ENCODE measurements at regions not wholly inside any gene's neighbourhood (a gene's known extent, or its start where the extent isn't known, plus 50 kb on each side); places are given as distances from the start of the nearest gene placed in this dataset.

DNA sequence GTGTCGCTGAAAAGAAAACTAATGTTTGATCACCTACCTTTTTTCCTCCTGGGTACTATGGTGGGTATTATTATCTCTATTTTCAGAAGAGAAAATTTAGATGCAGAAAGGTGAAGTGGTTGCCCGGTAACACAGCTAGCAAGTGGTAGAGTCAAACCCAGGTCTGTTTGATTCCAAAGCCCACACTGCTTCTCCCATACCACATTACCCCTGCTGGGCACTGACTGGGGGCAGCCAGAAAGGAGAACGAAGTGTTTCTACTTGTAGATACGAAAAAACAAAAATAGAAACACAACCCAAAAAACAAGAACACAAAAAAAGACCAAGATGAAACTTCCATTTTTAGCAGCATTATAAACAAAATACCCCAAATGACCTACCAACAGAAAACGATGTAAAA lies 142.2 kb downstream of the SLC41A2 start:
- TF ChIP-seq EZH2 (IDR thresholded peaks at IDR 0.05; ENCODE audit: low read depth, unreplicated experiment), result no peak
- no peak for TF ChIP-seq CTCF (conservative IDR thresholded peaks at IDR 0.05; ENCODE audit: low read depth in 2 of 2)
- TF ChIP-seq REST (IDR thresholded peaks at IDR 0.05; ENCODE audit: unreplicated experiment), result no peak
- TF ChIP-seq JUNB (IDR thresholded peaks at IDR 0.05; ENCODE audit: unreplicated experiment), result no peak
- no peak for TF ChIP-seq POLR2AphosphoS5 (IDR thresholded peaks at IDR 0.05; ENCODE audit: low read depth)
- TF ChIP-seq EZH2phosphoT487 (IDR thresholded peaks at IDR 0.05; ENCODE audit: unreplicated experiment), result no peak
- no peak for TF ChIP-seq NANOG (IDR thresholded peaks at IDR 0.05; ENCODE audit: borderline replicate concordance)
- TF ChIP-seq CREB1 (CRISPR knock-in tag; IDR thresholded peaks at IDR 0.05; ENCODE audit: low read depth), result no peak
- no peak for TF ChIP-seq ZNF331 (CRISPR knock-in tag; IDR thresholded peaks at IDR 0.05; ENCODE audit: low read depth)
- TF ChIP-seq STAT1 (IDR thresholded peaks at IDR 0.05; ENCODE audit: unreplicated experiment), result no peak
- no peak for TF ChIP-seq ETS1 (IDR thresholded peaks at IDR 0.05)
- TF ChIP-seq ZNF114 (CRISPR knock-in tag; IDR thresholded peaks at IDR 0.05), result no peak
- TF ChIP-seq, protein P1, sequence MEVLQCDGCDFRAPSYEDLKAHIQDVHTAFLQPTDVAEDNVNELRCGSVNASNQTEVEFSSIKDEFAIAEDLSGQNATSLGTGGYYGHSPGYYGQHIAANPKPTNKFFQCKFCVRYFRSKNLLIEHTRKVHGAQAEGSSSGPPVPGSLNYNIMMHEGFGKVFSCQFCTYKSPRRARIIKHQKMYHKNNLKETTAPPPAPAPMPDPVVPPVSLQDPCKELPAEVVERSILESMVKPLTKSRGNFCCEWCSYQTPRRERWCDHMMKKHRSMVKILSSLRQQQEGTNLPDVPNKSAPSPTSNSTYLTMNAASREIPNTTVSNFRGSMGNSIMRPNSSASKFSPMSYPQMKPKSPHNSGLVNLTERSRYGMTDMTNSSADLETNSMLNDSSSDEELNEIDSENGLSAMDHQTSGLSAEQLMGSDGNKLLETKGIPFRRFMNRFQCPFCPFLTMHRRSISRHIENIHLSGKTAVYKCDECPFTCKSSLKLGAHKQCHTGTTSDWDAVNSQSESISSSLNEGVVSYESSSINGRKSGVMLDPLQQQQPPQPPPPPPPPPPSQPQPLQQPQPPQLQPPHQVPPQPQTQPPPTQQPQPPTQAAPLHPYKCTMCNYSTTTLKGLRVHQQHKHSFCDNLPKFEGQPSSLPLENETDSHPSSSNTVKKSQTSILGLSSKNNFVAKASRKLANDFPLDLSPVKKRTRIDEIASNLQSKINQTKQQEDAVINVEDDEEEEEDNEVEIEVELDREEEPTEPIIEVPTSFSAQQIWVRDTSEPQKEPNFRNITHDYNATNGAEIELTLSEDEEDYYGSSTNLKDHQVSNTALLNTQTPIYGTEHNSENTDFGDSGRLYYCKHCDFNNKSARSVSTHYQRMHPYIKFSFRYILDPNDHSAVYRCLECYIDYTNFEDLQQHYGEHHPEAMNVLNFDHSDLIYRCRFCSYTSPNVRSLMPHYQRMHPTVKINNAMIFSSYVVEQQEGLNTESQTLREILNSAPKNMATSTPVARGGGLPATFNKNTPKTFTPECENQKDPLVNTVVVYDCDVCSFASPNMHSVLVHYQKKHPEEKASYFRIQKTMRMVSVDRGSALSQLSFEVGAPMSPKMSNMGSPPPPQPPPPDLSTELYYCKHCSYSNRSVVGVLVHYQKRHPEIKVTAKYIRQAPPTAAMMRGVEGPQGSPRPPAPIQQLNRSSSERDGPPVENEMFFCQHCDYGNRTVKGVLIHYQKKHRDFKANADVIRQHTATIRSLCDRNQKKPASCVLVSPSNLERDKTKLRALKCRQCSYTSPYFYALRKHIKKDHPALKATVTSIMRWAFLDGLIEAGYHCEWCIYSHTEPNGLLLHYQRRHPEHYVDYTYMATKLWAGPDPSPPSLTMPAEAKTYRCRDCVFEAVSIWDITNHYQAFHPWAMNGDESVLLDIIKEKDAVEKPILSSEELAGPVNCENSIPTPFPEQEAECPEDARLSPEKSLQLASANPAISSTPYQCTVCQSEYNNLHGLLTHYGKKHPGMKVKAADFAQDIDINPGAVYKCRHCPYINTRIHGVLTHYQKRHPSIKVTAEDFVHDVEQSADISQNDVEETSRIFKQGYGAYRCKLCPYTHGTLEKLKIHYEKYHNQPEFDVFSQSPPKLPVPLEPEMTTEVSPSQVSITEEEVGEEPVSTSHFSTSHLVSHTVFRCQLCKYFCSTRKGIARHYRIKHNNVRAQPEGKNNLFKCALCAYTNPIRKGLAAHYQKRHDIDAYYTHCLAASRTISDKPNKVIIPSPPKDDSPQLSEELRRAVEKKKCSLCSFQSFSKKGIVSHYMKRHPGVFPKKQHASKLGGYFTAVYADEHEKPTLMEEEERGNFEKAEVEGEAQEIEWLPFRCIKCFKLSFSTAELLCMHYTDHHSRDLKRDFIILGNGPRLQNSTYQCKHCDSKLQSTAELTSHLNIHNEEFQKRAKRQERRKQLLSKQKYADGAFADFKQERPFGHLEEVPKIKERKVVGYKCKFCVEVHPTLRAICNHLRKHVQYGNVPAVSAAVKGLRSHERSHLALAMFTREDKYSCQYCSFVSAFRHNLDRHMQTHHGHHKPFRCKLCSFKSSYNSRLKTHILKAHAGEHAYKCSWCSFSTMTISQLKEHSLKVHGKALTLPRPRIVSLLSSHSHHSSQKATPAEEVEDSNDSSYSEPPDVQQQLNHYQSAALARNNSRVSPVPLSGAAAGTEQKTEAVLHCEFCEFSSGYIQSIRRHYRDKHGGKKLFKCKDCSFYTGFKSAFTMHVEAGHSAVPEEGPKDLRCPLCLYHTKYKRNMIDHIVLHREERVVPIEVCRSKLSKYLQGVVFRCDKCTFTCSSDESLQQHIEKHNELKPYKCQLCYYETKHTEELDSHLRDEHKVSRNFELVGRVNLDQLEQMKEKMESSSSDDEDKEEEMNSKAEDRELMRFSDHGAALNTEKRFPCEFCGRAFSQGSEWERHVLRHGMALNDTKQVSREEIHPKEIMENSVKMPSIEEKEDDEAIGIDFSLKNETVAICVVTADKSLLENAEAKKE (CRISPR knock-in tag; IDR thresholded peaks at IDR 0.05), result no peak

Measured in GM23338 (cell line).